HCT116 (cell line): ENCODE measurements at regions not wholly inside any gene's neighbourhood (a gene's known extent, or its start where the extent isn't known, plus 50 kb on each side); places are given as distances from the start of the nearest gene placed in this dataset.

Experiments
- ATAC-seq: fragments of 200-7000 bp; cut with Tn5 transposase; 2 replicates; pipeline ENCODE4 v1.9.1; 2020; ENCODE audit warnings: mild to moderate bottlenecking, moderate library complexity
- BruUV-seq: library from RNA; stranded (reverse); fragments of 400-500 nt; replicated peaks from 2 replicates; lab custom pipeline; 2021; lab: Mats Ljungman, UMichigan
- CTCF ChIA-PET: fragments of 300-600 bp; sonication (Branson Sonifier 250); formaldehyde crosslinking; loops from one replicate; lab custom pipeline; 2021; ENCODE audit warnings: antibody characterized with exemption; lab: Charles Lee
- POLR2A ChIA-PET: fragments of 300-600, 350-600 bp; sonication (Branson Sonifier 250); formaldehyde crosslinking; loops from one replicate; lab custom pipeline; 2021; ENCODE audit warnings: antibody characterized with exemption; lab: Charles Lee
- RAD21 ChIA-PET, 2 experiments: fragments of 300-600 bp; sonication (Branson Sonifier 250); formaldehyde crosslinking; loops; one replicate each; lab custom pipeline; 2023; ENCODE audit warnings: low total read pairs in 2 of 2; ENCODE audit not compliant: uncharacterized antibody in 2 of 2, unreplicated experiment in 2 of 2, low non-redundant PET in 1 of 2; lab: Charles Lee
- DNase-seq: peaks from one replicate; pipeline ENCODE4 v3.0.0-alpha.2; 2010; ENCODE audit warnings: low read depth, low spot score
- H2AFZ ChIP-seq: fragments of 200-600 bp; shearing (Covaris generic), sonication (generic); 2 replicates; pipeline ENCODE4 v1.6.1; 2017; ENCODE audit warnings: low read depth, mixed run types, mixed read lengths, antibody characterized with exemption, low read length; ENCODE audit not compliant: poor library complexity, severe bottlenecking
- H3K27ac ChIP-seq: 2 replicates; pipeline ENCODE4 v1.5.1; 2012; ENCODE audit warnings: low read depth, low read length
- H3K27me3 ChIP-seq: fragments of 200-600 bp; sonication (generic); 2 replicates; pipeline ENCODE4 v1.6.1; 2016; ENCODE audit warnings: mixed run types, low read length, mixed read lengths; ENCODE audit not compliant: insufficient read depth
- H3K36me3 ChIP-seq, 2 experiments: fragments of 200-500 bp in 1 of 2; fragments of 200-600 bp in 1 of 2; sonication (Bioruptor generic) in 1 of 2; sonication (generic) in 1 of 2; 2 replicates each; pipeline versions ENCODE4 v1.5.1 to v1.6.1; 2014 to 2016; ENCODE audit warnings: low read length in 2 of 2, inconsistent platforms in 1 of 2, mixed read lengths in 1 of 2, mixed run types in 1 of 2; ENCODE audit not compliant: insufficient read depth in 2 of 2, control insufficient read depth in 1 of 2
- H3K4me1 ChIP-seq, 2 experiments: fragments of 200-600 bp in 1 of 2; sonication (generic) in 1 of 2; 2 replicates each; pipeline versions ENCODE4 v1.5.1 to v1.6.1; 2012 to 2017; ENCODE audit warnings: low read length in 2 of 2, inconsistent platforms in 1 of 2, mild to moderate bottlenecking in 1 of 2, mixed read lengths in 1 of 2, mixed run types in 1 of 2, moderate library complexity in 1 of 2; ENCODE audit not compliant: insufficient read depth in 2 of 2, control insufficient read depth in 1 of 2
- H3K4me2 ChIP-seq: fragments of 200-600 bp; sonication (generic); 2 replicates; pipeline ENCODE4 v1.6.1; 2017; ENCODE audit warnings: mixed run types, low read length, mixed read lengths
- H3K4me3 ChIP-seq, 2 experiments: fragments of 200-600 bp in 1 of 2; sonication (generic) in 1 of 2; replicated peaks in 1 of 2; 2 replicates each; pipeline ENCODE4 v1.5.1; 2011 to 2016; ENCODE audit warnings: low read length in 2 of 2, control low read depth in 1 of 2, low read depth in 1 of 2, mild to moderate bottlenecking in 1 of 2, mixed read lengths in 1 of 2, mixed run types in 1 of 2
- H3K79me2 ChIP-seq: fragments of 200-600 bp; sonication (generic); 2 replicates; pipeline ENCODE4 v1.6.1; 2017; ENCODE audit warnings: mild to moderate bottlenecking, mixed run types, low read length, moderate library complexity, mixed read lengths; ENCODE audit not compliant: insufficient read depth
- H3K9ac ChIP-seq: fragments of 200-600 bp; sonication (generic); 2 replicates; pipeline ENCODE4 v1.6.1; 2016; ENCODE audit warnings: low read length, mixed read lengths
- H3K9me2 ChIP-seq: fragments of 200-600 bp; sonication (generic), shearing (Covaris generic); 2 replicates; pipeline ENCODE4 v1.6.1; 2017; ENCODE audit warnings: mixed run types, mild to moderate bottlenecking, moderate library complexity; ENCODE audit not compliant: insufficient read depth
- H3K9me3 ChIP-seq, 2 experiments: fragments of 200-500 bp in 1 of 2; fragments of 200-600 bp in 1 of 2; sonication (Bioruptor generic) in 1 of 2; sonication (generic) in 1 of 2; 2 replicates each; pipeline ENCODE4 v1.6.1; 2014 to 2017; ENCODE audit warnings: low read length in 2 of 2, mixed read lengths in 2 of 2, inconsistent platforms in 1 of 2, low read depth in 1 of 2, mild to moderate bottlenecking in 1 of 2, mixed run types in 1 of 2, moderate library complexity in 1 of 2; ENCODE audit not compliant: control insufficient read depth in 1 of 2, insufficient read depth in 1 of 2
- H4K20me1 ChIP-seq: fragments of 200-600 bp; sonication (generic), shearing (Covaris generic); 2 replicates; pipeline ENCODE4 v1.6.1; 2017; ENCODE audit warnings: mixed run types, mild to moderate bottlenecking, moderate library complexity; ENCODE audit not compliant: insufficient read depth
- CEBPB ChIP-seq: IDR thresholded peaks from 2 replicates; pipeline ENCODE4 v1.6.1; 2012; ENCODE audit warnings: low read depth
- ELF1 ChIP-seq: IDR thresholded peaks from 2 replicates; pipeline ENCODE4 v1.6.1; 2012; ENCODE audit warnings: low read depth, borderline replicate concordance
- EZH2 ChIP-seq: fragments of 200-600 bp; sonication (generic); IDR thresholded peaks from 2 replicates; pipeline ENCODE4 v1.6.1; 2017; ENCODE audit warnings: antibody characterized with exemption, mixed run types
- EZH2phosphoT487 ChIP-seq: fragments of 200-600 bp; IDR thresholded peaks from 2 replicates; pipeline ENCODE4 v1.6.1; 2018; ENCODE audit warnings: antibody characterized with exemption, borderline replicate concordance
- FOSL1 ChIP-seq: IDR thresholded peaks from 2 replicates; pipeline ENCODE4 v1.6.1; 2012; ENCODE audit warnings: low read depth
- POLR2AphosphoS5 ChIP-seq: IDR thresholded peaks from 2 replicates; pipeline ENCODE4 v1.6.1; 2011; ENCODE audit warnings: mild to moderate bottlenecking, low read depth, low read length, moderate library complexity
- RAD21 ChIP-seq: IDR thresholded peaks from 2 replicates; pipeline ENCODE4 v1.6.1; 2012; ENCODE audit warnings: low read depth, mild to moderate bottlenecking
- SRF ChIP-seq: IDR thresholded peaks from 2 replicates; pipeline ENCODE4 v1.6.1; 2012; ENCODE audit warnings: low read depth
- YY1 ChIP-seq: IDR thresholded peaks from 2 replicates; pipeline ENCODE4 v1.6.1; 2011; ENCODE audit warnings: low read length, low read depth, moderate library complexity, mild to moderate bottlenecking; ENCODE audit not compliant: insufficient replicate concordance; ENCODE audit errors: extremely low read depth
- ZNF274 ChIP-seq: fragments of 200-500 bp; sonication (Bioruptor generic); IDR thresholded peaks from 2 replicates; pipeline ENCODE4 v1.6.1; 2014; ENCODE audit warnings: mild to moderate bottlenecking, low read depth, low read length, inconsistent platforms
- intact Hi-C: fragments of 100-400 bp; cut with micrococcal nuclease; formaldehyde crosslinking; loops from 2 replicates; pipeline ENCODE4 v1.10.0; 2022
- TF ChIP-seq, protein P1 (sequence below): IDR thresholded peaks from 2 replicates; pipeline ENCODE4 v1.6.1; 2012

DNA sequence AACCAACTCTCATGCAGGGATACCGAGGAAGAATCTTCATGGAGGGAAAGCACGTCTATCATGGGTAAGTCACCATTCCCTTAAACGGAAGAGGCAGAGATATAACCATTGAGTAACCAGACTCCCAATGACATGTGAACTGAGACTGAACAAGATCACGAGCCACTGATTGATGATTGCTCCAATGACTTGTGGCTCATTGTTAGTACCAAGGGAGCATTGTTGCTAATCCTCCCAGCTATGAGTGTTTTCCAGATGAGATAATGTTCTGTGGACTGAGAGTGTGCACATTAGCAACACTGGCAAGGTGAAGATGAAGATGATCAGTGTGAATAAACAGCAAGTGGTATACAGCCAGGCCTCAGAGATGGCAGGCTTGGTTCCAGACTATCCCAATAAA, 219.2 kb upstream of the MAP3K1 start:
- Histone ChIP-seq H3K27me3 (no peaks in the 10 kb centered on the region), H3K4me2 (no peak overlapping the region), H3K36me3 (no peaks in the 10 kb centered on the region), H3K4me3 (no peak overlapping the region), H3K4me1 (no peaks in the 10 kb centered on the region; a peak in 1 of 4 replicates), H3K79me2 (no peaks in the 10 kb centered on the region), H3K9ac (no peak overlapping the region), H2AFZ (no peak overlapping the region), H3K9me3 (no peaks in the 10 kb centered on the region), H3K27ac (no peak overlapping the region), H4K20me1 (no peaks in the 10 kb centered on the region), H3K9me2 (no peaks in the 10 kb centered on the region)
- ATAC-seq (no peak), DNase-seq (no peak)
- RAD21 ChIA-PET: no interaction called here
- CTCF ChIA-PET: interaction anchor here (1.0 kb wide), 1 partner anchor 242 kb away, joined by 4 read pairs; no protein-coding TSS in a partner anchor
- TF ChIP-seq YY1 (no peak), POLR2AphosphoS5 (no peak), ZNF274 (no peak), EZH2phosphoT487 (no peak), FOSL1 (no peak), ELF1 (no peak), EZH2 (no peak), CEBPB (no peak), SRF (no peak)
- TF ChIP-seq, protein P1, sequence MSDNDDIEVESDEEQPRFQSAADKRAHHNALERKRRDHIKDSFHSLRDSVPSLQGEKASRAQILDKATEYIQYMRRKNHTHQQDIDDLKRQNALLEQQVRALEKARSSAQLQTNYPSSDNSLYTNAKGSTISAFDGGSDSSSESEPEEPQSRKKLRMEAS: no peak
- no TSS peak for BruUV-seq
- POLR2A ChIA-PET: no interaction called here
- intact Hi-C loops: no loop called here

DNA sequence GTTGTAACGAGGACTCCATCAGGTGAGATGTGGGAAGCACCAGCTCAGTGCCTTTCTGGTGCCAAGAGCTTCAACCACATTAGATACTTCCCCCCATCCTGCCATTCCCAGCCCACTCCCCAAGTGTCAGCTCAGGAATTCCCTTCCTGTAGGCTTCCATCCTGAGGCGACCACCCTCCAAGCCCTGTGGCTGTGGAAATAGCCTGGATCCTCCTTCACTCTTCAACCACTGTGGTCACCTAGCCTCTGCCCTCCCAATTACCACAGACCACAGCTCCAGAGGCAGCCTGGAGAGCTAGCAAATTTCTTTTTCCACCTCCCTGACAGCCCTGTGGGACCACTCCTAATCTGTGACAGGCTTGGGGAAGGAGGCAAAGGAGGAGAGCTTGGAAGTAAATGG, 219.8 kb upstream of the MAP3K1 start:
- no peak overlapping the region for H3K4me2 ChIP-seq
- H3K4me1 ChIP-seq: no peaks in the 10 kb centered on the region; a peak in 1 of 4 replicates
- no peak for DNase-seq
- RAD21 ChIA-PET: no interaction called here
- no peaks in the 10 kb centered on the region for H3K9me3 ChIP-seq
- no peaks in the 10 kb centered on the region for H3K27me3 ChIP-seq
- no peak overlapping the region for H3K4me3 ChIP-seq
- H3K9me2 ChIP-seq: no peaks in the 10 kb centered on the region
- intact Hi-C loops: no loop called here
- no peak overlapping the region for H3K27ac ChIP-seq
- H4K20me1 ChIP-seq: no peaks in the 10 kb centered on the region
- H3K79me2 ChIP-seq: no peaks in the 10 kb centered on the region
- H3K9ac ChIP-seq: no peak overlapping the region
- TF ChIP-seq SRF (no peak), RAD21 (peak; percentile 40)
- TF ChIP-seq, all 23 proteins: peak for 1
- CTCF ChIA-PET: interaction anchor here (0.7 to 1.0 kb wide), 2 partner anchors 243 to 325 kb away, joined by 3 to 4 read pairs; no protein-coding TSS in a partner anchor
- POLR2A ChIA-PET: no interaction called here
- Histone ChIP-seq H3K36me3 (no peaks in the 10 kb centered on the region), H2AFZ (no peak overlapping the region)
- no TSS peak for BruUV-seq
- ATAC-seq: no peak
